ENCODE measurements at regions not wholly inside any gene's neighbourhood (a gene's known extent, or its start where the extent isn't known, plus 50 kb on each side); places are given as distances from the start of the nearest gene placed in this dataset.

DNA sequence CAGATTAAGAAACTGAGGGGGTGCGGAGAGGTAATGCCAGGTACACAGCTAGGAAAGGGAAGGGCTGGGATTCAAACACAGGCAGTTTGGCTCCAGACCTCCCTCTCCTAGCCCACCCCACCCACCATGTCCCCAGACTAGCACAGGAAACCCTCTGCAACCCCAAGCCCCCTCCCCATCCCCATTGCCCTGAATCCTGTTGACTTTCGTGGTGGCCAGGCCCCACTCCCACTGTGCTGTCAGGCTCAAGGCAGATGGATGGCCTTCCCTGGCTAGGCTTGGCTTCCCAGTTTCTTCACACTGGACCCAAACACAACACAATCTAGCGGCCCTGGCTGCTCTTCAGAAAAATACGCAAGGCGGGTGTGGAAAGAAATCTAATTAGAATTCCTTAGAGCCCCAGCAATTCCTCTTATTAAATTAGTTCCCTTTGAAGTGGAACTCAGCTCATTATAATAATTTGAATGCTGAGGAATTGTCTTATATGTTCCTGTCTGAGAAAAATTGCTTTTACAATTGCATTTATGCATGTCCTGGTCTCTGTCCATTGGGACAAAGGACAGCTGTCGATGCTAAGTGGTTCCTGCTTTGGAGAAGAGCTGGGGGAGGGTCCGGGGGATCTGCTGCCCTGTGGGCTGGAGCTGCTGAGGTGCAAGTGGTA lies 97.4 kb downstream of the SYF2 start:
- intact Hi-C loops (cut with DNase I) = no loop called here
- Histone ChIP-seq H3K27ac (no peak overlapping the region), H3K36me3 (no peaks in the 10 kb centered on the region), H3K9me3 (no peaks in the 10 kb centered on the region), H3K4me1 (no peaks in the 10 kb centered on the region), H3K4me3 (no peak overlapping the region), H3K27me3 (no peaks in the 10 kb centered on the region)
- TF ChIP-seq, protein P1, sequence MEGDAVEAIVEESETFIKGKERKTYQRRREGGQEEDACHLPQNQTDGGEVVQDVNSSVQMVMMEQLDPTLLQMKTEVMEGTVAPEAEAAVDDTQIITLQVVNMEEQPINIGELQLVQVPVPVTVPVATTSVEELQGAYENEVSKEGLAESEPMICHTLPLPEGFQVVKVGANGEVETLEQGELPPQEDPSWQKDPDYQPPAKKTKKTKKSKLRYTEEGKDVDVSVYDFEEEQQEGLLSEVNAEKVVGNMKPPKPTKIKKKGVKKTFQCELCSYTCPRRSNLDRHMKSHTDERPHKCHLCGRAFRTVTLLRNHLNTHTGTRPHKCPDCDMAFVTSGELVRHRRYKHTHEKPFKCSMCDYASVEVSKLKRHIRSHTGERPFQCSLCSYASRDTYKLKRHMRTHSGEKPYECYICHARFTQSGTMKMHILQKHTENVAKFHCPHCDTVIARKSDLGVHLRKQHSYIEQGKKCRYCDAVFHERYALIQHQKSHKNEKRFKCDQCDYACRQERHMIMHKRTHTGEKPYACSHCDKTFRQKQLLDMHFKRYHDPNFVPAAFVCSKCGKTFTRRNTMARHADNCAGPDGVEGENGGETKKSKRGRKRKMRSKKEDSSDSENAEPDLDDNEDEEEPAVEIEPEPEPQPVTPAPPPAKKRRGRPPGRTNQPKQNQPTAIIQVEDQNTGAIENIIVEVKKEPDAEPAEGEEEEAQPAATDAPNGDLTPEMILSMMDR (IDR thresholded peaks at IDR 0.05) = no peak
- TF ChIP-seq POLR2AphosphoS5 (IDR thresholded peaks at IDR 0.05; ENCODE audit: insufficient read depth in 1 of 2, low read depth in 1 of 2) (no peak), POLR2A (IDR thresholded peaks at IDR 0.05) (no peak)
- peak in 1 of 2 donors; percentile 67 for DNase-seq (ENCODE audit: extremely low spot score in 2 of 2)

DNA sequence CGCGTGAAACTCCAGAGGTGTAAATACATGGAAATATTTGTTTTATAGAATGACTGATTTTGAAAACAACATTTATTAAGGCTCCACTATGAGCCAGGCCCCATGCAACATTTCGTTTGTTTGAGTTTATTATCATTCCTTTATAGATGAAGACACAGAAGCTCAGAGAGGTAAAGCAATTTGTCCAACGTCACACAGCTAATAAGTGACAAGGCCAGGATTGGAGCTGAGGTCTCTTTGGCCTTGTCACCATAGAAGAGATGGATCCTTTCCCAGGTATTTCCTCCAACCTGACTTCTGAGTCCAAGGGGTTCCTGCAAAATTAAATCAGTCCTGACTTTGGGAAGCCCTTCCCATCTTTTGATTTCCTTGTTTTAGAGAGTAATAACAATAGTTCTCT lies 98.0 kb downstream of the SYF2 start:
- DNase-seq (ENCODE audit: extremely low spot score in 2 of 2) = no peak
- no peaks in the 10 kb centered on the region for H3K4me1 ChIP-seq
- no peak overlapping the region for H3K4me3 ChIP-seq
- no peaks in the 10 kb centered on the region for H3K9me3 ChIP-seq
- intact Hi-C loops (cut with DNase I) = no loop called here
- no peak for TF ChIP-seq POLR2AphosphoS5 (IDR thresholded peaks at IDR 0.05; ENCODE audit: insufficient read depth in 1 of 2, low read depth in 1 of 2)
- TF ChIP-seq, protein P1 (IDR thresholded peaks at IDR 0.05) = no peak
- TF ChIP-seq POLR2A (IDR thresholded peaks at IDR 0.05) = no peak
- H3K27ac ChIP-seq = no peak overlapping the region
- H3K27me3 ChIP-seq = no peaks in the 10 kb centered on the region
- no peaks in the 10 kb centered on the region for H3K36me3 ChIP-seq

DNA sequence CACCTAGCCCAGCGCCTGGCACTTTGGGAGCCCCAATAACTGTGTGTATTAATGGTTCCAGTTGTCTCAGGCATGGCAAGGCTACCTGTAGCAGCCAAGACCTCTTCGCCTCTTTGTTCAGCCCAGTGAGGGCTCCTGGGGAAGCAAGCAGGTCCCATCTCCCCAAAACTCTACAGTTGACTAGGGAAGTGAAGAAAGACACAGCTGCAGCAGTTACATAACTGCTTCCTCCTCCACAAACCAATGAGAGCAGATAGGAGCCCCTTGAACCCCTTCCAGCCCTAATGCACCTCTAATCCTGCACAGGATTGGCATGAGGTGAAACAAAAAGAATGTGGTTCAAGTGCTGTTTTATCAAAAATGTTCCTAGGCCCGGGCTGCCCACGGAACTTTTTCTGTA lies 100.5 kb downstream of the SYF2 start:
- Histone ChIP-seq H3K36me3 (no peaks in the 10 kb centered on the region), H3K4me3 (no peak overlapping the region), H3K27me3 (no peaks in the 10 kb centered on the region), H3K9me3 (no peaks in the 10 kb centered on the region), H3K27ac (no peak overlapping the region), H3K4me1 (no peaks in the 10 kb centered on the region)
- DNase-seq (ENCODE audit: extremely low spot score in 2 of 2) = peak in 1 of 2 donors; percentile 52
- intact Hi-C loops (cut with DNase I) = no loop called here
- TF ChIP-seq, protein P1 (IDR thresholded peaks at IDR 0.05) = no peak
- TF ChIP-seq POLR2A (IDR thresholded peaks at IDR 0.05) (no peak), POLR2AphosphoS5 (IDR thresholded peaks at IDR 0.05; ENCODE audit: insufficient read depth in 1 of 2, low read depth in 1 of 2) (no peak)

DNA sequence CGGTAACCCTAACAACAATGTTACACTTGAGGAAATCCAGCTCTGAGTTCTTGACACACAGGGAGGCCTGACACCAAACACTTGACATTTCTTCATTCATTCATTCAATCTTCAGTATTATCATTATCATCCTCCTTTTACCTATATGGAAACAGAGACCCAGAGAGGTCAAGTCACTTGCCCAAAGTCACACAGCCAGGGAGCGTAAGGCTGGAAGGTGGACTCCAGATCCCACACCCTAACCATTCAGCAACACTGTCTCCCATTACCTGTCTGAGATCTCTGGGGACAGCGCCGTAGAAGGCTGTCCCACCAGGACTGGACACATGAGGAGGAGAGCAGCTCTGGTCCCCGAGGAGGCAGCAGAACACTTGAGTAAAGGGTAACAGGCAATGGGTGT lies 101.4 kb downstream of the SYF2 start:
- Histone ChIP-seq H3K9me3 (no peaks in the 10 kb centered on the region), H3K4me1 (no peaks in the 10 kb centered on the region), H3K4me3 (no peak overlapping the region), H3K27ac (no peak overlapping the region), H3K27me3 (no peaks in the 10 kb centered on the region), H3K36me3 (no peaks in the 10 kb centered on the region)
- intact Hi-C loops (cut with DNase I) = no loop called here
- no peak for TF ChIP-seq POLR2AphosphoS5 (IDR thresholded peaks at IDR 0.05; ENCODE audit: insufficient read depth in 1 of 2, low read depth in 1 of 2)
- TF ChIP-seq, protein P1 (IDR thresholded peaks at IDR 0.05) = no peak
- no peak for TF ChIP-seq POLR2A (IDR thresholded peaks at IDR 0.05)
- DNase-seq (ENCODE audit: extremely low spot score in 2 of 2) = no peak

DNA sequence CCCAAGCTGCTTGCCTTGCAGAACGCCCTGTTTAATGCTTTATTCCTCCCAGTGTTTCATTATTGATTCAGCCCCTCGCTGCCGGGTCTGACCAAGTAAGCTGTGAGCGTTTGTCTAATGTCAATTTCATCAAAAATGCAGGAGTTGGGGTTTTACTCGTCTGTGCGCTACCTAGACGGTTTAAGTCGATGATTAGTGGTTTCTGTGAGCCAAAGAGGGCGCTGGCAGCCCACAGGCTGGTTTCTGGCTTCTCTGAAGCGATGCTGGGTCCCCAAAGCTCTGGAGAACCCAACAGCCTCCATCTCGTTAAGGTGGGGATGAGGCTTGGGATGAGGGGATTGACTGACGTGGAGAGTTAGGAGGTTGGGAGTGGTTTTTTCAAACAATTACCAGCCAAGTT lies 102.9 kb downstream of the SYF2 start:
- intact Hi-C loops (cut with DNase I) = no loop called here
- no peaks in the 10 kb centered on the region for H3K9me3 ChIP-seq
- TF ChIP-seq POLR2A (IDR thresholded peaks at IDR 0.05) = no peak
- TF ChIP-seq, protein P1 (IDR thresholded peaks at IDR 0.05) = no peak
- TF ChIP-seq POLR2AphosphoS5 (IDR thresholded peaks at IDR 0.05; ENCODE audit: insufficient read depth in 1 of 2, low read depth in 1 of 2) = no peak
- no peak overlapping the region for H3K4me3 ChIP-seq
- DNase-seq (ENCODE audit: extremely low spot score in 2 of 2) = no peak
- H3K36me3 ChIP-seq = no peaks in the 10 kb centered on the region
- H3K4me1 ChIP-seq = no peaks in the 10 kb centered on the region
- H3K27me3 ChIP-seq = no peaks in the 10 kb centered on the region
- H3K27ac ChIP-seq = no peak overlapping the region
